NB4 (cell line): ENCODE measurements at regions not wholly inside any gene's neighbourhood (a gene's known extent, or its start where the extent isn't known, plus 50 kb on each side); places are given as distances from the start of the nearest gene placed in this dataset.

Source experiments
- MAX ChIP-seq: IDR thresholded peaks from 2 replicates; pipeline ENCODE4 v1.6.1; 2011; ENCODE audit warnings: low read depth, low read length
- TF ChIP-seq, protein P1 (sequence below): IDR thresholded peaks from one replicate; pipeline ENCODE4 v1.5.1; 2012; ENCODE audit warnings: low read depth, low read length

DNA sequence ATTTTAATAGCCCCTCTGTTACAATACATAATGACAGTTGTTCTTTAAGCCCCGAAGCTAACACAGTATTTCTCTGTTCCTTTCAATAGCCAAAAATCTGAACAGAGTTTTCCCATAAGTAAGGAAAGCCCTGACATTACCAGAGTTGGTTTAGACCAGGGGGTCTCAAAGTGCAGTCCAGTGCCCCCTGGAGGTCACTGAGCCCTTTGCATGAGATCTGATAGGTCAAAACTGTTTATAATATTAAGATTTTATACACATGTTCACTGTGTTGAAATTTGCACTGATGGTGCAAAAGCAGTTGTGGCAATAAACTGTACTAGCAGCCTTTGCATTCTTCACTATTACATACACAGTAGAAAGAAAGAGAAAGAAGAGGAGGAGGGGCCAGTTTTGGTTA, 177.1 kb downstream of the SPANXN3 start:
- TF ChIP-seq, protein P1, sequence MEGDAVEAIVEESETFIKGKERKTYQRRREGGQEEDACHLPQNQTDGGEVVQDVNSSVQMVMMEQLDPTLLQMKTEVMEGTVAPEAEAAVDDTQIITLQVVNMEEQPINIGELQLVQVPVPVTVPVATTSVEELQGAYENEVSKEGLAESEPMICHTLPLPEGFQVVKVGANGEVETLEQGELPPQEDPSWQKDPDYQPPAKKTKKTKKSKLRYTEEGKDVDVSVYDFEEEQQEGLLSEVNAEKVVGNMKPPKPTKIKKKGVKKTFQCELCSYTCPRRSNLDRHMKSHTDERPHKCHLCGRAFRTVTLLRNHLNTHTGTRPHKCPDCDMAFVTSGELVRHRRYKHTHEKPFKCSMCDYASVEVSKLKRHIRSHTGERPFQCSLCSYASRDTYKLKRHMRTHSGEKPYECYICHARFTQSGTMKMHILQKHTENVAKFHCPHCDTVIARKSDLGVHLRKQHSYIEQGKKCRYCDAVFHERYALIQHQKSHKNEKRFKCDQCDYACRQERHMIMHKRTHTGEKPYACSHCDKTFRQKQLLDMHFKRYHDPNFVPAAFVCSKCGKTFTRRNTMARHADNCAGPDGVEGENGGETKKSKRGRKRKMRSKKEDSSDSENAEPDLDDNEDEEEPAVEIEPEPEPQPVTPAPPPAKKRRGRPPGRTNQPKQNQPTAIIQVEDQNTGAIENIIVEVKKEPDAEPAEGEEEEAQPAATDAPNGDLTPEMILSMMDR: no peak
- no peak for TF ChIP-seq MAX
